ENCODE measurements at regions not wholly inside any gene's neighbourhood (a gene's known extent, or its start where the extent isn't known, plus 50 kb on each side); places are given as distances from the start of the nearest gene placed in this dataset.

DNA sequence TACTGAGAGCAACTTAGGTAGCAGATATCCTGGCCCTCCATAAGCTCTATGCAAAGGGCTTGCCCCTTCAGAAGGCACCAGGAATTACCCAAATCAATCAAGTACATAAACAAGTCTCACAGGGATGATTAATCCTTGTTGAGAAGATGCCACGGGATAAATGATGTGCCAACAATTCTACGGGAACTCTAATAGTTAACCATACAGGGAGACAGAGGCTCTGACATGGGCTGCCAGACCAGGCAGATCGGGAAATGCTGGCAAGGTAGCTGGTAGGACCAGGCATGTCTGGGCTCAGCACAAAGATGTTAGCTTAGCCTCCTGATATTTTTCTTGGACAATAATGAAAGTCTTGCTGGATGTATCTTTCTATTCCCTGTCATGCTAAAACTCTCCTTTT lies 249.3 kb upstream of the THBS1 start:
- no peak for TF ChIP-seq CTCF (IDR thresholded peaks at IDR 0.05; ENCODE audit: low read depth, low read length, missing control alignments)
- no peak overlapping the region for H3K27ac ChIP-seq
- DNase-seq = no peak
- no peak overlapping the region for H3K4me3 ChIP-seq (ENCODE audit: low read depth, low read length)
- H3K36me3 ChIP-seq (replicated peaks) = no peaks in the 10 kb centered on the region
- no peaks in the 10 kb centered on the region for H3K27me3 ChIP-seq (replicated peaks)
- in situ Hi-C loops (cut with HindIII; ENCODE audit: low pct_ligation_motif_present, low sequenced_read_pairs) = no loop called here

DNA sequence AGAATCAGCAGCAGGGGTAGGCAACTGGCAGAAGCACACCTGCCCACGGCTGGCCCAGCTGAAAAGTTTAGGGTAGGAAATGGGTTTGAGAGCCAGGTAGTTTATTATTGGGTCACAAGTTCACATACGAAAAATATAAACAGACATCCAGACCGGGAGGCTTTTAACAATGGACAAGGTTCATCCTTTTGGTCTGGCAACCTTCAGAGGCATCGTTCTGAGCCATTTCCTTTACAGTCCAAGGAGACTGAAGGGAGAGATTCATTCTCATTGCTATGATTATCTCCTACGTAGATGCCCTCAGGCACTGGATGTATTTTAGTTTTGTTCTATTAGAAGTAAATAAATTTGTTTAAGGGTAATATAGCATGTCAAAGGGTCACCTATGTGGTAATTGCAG lies 248.0 kb upstream of the THBS1 start:
- H3K27me3 ChIP-seq (replicated peaks) = no peaks in the 10 kb centered on the region
- no peaks in the 10 kb centered on the region for H3K36me3 ChIP-seq (replicated peaks)
- no peak for TF ChIP-seq CTCF (IDR thresholded peaks at IDR 0.05; ENCODE audit: low read depth, low read length, missing control alignments)
- in situ Hi-C loops (cut with HindIII; ENCODE audit: low pct_ligation_motif_present, low sequenced_read_pairs) = no loop called here
- no peak overlapping the region for H3K27ac ChIP-seq
- no peak for DNase-seq
- no peak overlapping the region for H3K4me3 ChIP-seq (ENCODE audit: low read depth, low read length)

DNA sequence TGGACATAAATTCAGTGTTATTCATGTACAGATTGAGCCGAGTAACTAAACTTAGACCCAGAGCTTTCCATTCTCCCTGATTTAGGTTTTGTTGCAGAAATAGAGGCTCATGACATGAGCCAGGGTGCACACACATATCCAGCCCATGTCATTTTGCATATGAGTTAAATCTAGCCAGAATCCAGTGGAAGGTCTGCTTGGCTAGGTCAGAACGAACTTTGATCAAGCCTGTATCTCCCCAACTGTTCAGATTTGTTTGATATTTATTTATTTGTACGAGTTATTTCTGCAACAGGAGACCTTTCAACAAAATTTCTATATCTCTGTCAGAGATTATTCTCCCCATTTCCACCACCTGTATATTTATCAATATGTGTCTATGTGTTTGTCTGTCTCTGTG lies 247.5 kb upstream of the THBS1 start:
- Histone ChIP-seq H3K27ac (no peak overlapping the region), H3K36me3 (replicated peaks) (no peaks in the 10 kb centered on the region), H3K27me3 (replicated peaks) (no peaks in the 10 kb centered on the region), H3K4me3 (ENCODE audit: low read depth, low read length) (no peak overlapping the region)
- no peak for DNase-seq
- in situ Hi-C loops (cut with HindIII; ENCODE audit: low pct_ligation_motif_present, low sequenced_read_pairs) = no loop called here
- no peak for TF ChIP-seq CTCF (IDR thresholded peaks at IDR 0.05; ENCODE audit: low read depth, low read length, missing control alignments)

- no peak for DNase-seq
- Histone ChIP-seq H3K27me3 (replicated peaks) (no peaks in the 10 kb centered on the region), H3K36me3 (replicated peaks) (no peaks in the 10 kb centered on the region), H3K4me3 (ENCODE audit: low read depth, low read length) (no peak overlapping the region), H3K27ac (no peak overlapping the region)
- in situ Hi-C loops (cut with HindIII; ENCODE audit: low pct_ligation_motif_present, low sequenced_read_pairs) = no loop called here
- TF ChIP-seq CTCF (IDR thresholded peaks at IDR 0.05; ENCODE audit: low read depth, low read length, missing control alignments) = no peak
Observed at GRCh38 chr15:39333896-39334295, 247.0 kb upstream of the THBS1 start.

DNA sequence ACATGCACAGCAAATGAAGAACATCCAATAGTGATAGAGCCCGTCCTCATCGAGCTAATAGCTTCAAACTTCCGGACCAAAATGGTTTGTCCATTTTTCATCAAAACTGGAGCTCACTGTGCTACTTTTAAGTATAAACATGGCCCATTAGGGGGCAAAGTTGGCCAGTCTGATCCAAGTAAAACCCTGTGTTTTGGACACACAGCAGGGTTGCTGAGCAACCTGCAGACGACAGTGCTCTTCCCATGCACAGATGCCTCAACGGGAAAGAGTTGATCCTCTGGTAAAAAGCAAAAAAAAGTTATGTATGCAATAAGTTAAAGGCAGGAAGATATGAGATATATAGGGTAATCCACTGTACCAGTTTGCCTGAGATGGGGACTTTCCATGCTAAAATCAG lies 244.0 kb upstream of the THBS1 start:
- no peaks in the 10 kb centered on the region for H3K27me3 ChIP-seq (replicated peaks)
- no peak for TF ChIP-seq CTCF (IDR thresholded peaks at IDR 0.05; ENCODE audit: low read depth, low read length, missing control alignments)
- H3K36me3 ChIP-seq (replicated peaks) = no peaks in the 10 kb centered on the region
- in situ Hi-C loops (cut with HindIII; ENCODE audit: low pct_ligation_motif_present, low sequenced_read_pairs) = no loop called here
- H3K4me3 ChIP-seq (ENCODE audit: low read depth, low read length) = no peak overlapping the region
- H3K27ac ChIP-seq = no peak overlapping the region
- no peak for DNase-seq

DNA sequence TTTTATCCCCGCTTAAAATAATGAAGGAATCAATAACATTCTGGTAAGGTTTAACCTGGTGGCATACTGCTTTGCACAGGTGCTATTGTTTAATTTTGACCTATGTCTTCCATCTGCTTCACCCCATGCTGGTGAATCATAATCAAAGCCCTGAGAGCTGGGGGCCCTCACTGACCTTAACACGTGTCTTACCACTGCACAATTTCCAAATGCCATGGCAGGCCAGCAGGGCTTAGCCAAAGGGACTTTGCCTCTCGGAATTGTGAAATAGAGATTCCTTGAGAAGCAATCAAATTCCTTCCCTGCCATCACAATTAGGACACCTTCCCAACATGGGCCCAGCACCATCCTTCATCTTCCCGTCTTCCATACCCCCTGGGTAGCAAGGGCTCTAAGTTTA lies 242.6 kb upstream of the THBS1 start:
- DNase-seq = no peak
- in situ Hi-C loops (cut with HindIII; ENCODE audit: low pct_ligation_motif_present, low sequenced_read_pairs) = no loop called here
- H3K36me3 ChIP-seq (replicated peaks) = no peaks in the 10 kb centered on the region
- no peak overlapping the region for H3K4me3 ChIP-seq (ENCODE audit: low read depth, low read length)
- no peak for TF ChIP-seq CTCF (IDR thresholded peaks at IDR 0.05; ENCODE audit: low read depth, low read length, missing control alignments)
- no peak overlapping the region for H3K27ac ChIP-seq
- no peaks in the 10 kb centered on the region for H3K27me3 ChIP-seq (replicated peaks)

Data from brain microvascular endothelial cell (primary cell).